Posterior cingulate gyrus (tissue), 11 donors: ENCODE measurements at regions not wholly inside any gene's neighbourhood (a gene's known extent, or its start where the extent isn't known, plus 50 kb on each side); places are given as distances from the start of the nearest gene placed in this dataset.
A peak's percentile ranks its signal among the peaks of the same experiment; 100 is the strongest.
"Not testable (repeated sequence)": the region's sequence is repeated elsewhere in the genome, so short reads cannot be mapped to it uniquely, and the experiment has no call there.

Source experiments
- DNase-seq, 10 donors: peaks; one replicate each; pipeline versions ENCODE4 v3.0.0 to v3.0.0-alpha.2; 2020 to 2021; ENCODE audit warnings: mixed read lengths in 3 of 10
- intact Hi-C: fragments of 100-400 bp; cut with DNase I; formaldehyde crosslinking; loops from one replicate; pipeline ENCODE4 v1.15.1; 2023

DNA sequence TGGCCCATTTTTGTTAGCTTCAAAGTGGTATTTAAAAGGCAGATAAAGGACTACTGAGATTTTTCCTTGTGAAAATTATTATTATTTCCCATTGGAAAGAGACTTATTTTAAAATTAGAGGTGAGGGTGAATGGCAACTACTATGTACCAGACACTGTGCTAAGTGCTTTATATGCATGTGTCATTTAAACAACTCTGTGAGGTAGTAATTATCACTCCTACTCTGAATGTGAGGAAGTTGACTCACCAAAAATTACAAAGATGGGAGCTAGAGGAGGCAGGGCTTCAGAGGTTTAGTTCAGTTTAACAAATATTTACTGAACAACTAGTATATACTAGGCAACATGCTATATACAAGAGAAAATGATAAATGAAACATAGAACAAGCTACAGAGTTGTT is 78.2 kb downstream of the MSL3 start:
- intact Hi-C loops: no loop called here
- DNase-seq: no peak

GRCh38 chrX:11837437-11837836 is 79.4 kb downstream of the MSL3 start:
- DNase-seq: no peak
- intact Hi-C loops: no loop called here

DNA sequence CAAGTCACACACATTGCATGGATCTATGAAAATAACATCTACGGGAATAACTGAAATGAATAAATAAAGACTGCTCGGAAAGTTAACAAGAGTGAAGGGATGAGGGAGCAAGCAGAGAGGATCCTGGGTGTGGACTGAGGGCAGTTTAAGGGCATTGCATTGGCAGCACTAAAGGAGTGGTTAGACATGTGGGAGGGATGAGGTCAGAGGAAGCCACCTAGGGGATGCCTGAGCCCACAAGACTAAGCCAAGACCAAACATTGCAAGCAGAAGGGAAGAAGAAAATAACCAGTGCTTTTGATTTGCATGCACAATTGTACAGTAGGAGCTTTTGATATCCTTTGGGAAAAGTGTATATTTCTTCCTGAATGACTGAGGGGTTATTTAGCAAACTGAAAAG is 106.1 kb downstream of the MSL3 start:
- intact Hi-C loops: no loop called here
- DNase-seq: no peak

DNA sequence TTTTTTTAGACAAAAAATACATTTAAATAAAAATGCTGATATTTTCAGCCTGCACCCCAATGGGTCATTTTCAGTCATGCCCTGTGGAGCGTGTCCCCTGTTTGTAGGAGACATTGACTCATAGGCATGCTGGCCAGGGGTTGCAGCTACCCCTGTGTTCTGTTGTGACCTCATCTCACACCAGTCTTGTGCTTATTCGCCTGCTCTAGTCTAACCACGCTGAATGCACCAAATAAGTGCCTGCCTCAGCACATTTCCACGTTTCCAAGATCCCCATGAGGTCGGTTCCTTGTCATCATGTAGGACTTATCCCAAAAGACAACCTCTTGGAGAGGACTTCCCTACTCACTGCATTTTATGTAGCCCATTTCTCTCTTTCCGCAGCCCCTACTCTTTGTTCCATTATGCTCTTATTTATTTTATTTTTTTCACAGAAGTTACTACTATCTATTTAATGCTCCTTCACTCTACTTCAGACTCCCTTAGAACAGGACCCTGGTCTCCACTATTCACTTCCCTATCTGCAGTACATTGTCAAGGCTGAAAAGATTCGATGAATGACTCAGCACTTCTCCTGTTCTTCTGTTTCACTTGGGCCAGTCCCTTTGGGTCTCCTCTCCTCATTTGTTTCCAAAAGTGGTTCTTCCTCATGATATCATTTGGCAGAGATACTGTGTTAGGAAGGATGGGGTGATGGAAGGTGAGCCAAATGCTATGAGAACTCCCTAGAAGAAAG is 109.7 kb downstream of the MSL3 start:
- intact Hi-C loops: no loop called here
- DNase-seq: no peak

DNA sequence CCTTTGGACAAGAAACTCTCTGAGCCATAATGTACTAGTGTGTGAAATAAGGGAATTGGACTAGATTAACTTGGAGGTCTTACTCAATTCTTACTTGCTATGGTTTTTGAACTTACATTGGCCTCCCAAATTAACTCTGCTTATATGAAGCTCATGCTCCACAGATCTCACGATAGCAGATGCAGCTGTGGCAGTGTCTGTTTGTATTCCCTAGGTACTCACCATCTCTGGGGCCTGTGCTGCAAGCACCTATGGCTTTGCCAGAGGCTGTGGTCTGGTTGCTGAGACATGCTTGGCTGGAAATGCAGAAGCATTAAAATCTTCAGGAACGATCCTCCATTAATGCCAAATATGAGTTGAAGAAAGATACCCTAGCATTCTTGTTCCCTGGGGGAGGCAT is 112.8 kb downstream of the MSL3 start:
- intact Hi-C loops: loop anchor here (1.0 kb wide), 1 partner anchor 12 kb away; no protein-coding TSS in a partner anchor
- peak in 1 of 10 donors; percentile 66 for DNase-seq

DNA sequence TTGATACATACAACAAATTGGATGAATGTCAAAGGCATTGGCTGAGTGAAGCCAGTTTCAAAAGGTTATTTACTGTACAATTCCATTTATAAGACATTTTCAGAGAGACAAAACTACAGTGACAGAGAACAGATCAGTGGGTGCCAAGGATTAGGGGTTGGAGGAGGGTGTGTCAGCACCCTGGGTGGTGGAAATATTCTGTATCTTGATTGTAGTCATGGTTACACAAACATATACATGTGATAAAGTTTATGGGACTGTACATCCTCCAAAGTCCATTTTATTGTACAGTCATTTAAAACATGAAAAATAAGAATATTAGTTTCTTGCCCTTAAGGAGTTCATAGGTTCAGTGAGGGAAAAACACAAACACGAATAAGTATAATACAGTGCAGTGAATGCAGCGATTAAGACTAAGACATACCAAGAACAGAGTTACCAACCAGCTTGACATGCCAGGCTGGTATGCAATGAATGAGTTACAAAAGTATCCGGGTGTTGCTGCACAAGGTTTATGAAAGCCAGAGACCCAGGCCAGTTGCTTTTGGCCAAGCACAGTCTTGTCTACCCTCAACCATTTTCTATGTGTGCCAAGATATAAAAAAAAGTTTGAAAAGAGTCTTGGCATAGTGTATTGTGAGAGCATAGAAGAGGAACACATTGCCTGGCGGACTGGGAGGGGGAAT is 123.6 kb downstream of the MSL3 start:
- intact Hi-C loops: no loop called here
- DNase-seq: no peak

DNA sequence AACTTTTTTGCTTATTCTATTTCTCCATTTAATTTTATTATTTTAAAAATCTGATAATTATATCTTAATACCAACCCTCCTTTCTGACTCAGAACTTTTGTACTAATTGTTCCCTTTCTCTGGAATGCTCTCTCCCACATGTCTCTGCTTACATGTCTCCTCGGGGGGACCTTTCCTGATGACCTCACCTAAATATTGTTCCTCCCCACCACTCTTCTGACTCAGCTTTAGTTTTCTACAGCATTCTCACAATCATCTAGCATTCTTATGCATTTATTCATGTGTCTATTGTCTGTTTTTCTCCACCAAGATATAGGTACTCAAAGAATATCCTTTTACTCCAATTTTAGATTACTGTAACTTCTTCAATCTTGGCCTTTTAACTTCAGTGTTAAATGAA is 128.7 kb downstream of the MSL3 start:
- intact Hi-C loops: no loop called here
- DNase-seq: no peak

DNA sequence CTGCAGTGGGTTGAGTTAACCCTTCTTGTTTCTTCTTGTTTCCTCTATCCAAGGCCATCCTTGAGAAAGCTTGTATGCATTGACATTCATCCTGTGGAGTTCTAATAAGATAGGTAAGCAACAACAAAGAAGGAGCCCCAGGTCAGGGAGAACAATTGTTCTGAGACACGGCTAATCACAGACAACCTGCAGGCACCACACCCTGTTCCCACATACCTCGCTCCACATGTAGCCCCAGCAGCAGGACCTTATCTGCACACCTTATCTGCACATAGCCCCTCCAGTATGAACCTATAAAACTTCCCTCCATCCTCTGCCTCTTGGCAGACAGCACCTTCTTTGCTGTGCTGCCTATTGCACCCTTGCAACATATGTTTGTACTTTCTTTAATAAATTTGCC is 129.1 kb downstream of the MSL3 start:
- intact Hi-C loops: no loop called here
- DNase-seq: no peak

- no peak for DNase-seq
- intact Hi-C loops: no loop called here
Measured at GRCh38 chrX:11888421-11888820, 130.4 kb downstream of the MSL3 start.

DNA sequence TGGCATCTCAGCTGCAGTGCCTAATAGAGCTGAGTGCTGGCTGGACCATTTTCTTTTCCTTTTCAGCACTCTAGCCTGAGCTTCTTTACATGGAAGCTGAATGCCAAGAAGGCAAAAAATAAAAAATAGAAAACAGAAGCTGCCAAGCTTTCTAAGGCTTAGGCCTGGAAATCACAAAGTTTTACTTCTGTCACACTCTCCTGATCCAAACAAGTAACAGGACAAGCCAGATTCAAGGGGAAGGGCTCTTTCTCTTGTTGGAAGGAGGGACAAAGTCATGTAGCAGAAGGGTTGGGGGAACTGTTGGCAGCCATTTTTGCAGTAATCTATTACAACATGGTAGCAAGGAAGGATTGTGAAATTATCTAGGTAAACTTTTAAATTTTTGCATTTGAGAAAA is 131.8 kb downstream of the MSL3 start:
- no peak for DNase-seq
- intact Hi-C loops: no loop called here

GRCh38 chrX:11890836-11891514 is 132.9 kb downstream of the MSL3 start:
- DNase-seq: peak; percentile 16 to 89 (median 46)
- intact Hi-C loops: no loop called here

DNA sequence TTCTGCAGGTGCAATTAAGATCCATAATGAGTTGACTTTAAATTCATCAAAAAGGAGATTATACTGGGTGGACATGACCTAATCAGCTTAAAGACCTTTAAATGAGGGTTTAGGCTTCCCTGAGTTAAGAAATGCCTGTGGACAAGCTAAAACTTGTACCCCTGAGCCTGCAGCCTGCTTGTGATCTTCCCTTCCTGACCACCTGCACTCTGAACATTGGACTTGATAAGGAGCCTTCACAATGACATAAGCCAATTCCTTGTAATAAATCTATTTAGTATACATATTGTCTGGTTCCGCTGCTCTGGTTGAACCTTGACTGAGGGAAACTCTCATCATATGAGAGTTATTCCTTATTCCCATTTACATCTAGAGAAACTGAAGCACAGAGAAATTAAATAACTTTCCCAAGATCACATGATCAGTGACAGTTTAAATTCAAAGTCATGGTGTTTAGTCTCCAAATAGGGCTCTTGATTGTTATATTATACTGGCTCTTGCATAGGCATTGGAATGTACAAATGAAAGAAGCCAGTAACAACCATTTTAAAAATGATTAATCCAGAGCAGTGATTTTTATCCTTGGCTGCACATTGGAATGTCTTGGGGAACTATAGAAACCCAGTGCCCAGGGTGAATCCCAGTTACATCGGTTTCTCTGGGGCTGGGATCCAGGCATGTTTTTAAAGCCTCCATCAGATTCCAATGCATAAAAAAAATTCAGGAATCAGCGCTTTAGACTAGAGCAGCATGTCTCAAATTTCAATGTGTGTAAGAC is 136.1 kb downstream of the MSL3 start:
- no peak for DNase-seq
- intact Hi-C loops: no loop called here

- intact Hi-C loops: no loop called here
- DNase-seq: no peak
Measured at GRCh38 chrX:11899091-11899490, 141.1 kb downstream of the MSL3 start.

DNA sequence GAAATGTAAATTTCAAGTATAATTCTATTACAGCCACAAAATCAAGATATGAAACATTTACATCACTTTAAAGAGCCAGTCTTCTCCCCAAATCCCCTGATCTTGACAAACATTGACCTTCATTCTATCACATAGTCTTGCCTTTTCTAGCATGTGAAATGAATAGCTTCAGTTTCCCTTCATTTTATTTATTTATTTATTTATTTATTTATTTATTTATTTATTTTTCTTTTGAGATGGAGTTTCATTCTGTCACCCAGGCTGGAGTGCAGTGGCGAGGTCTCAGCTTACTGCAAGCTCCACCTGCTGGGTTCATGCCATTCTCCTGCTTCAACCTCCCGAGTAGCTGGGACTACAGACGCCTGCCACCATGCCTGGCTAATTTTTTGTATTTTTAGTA is 147.9 kb downstream of the MSL3 start:
- DNase-seq, intact Hi-C loops: not testable (repeated sequence)

DNA sequence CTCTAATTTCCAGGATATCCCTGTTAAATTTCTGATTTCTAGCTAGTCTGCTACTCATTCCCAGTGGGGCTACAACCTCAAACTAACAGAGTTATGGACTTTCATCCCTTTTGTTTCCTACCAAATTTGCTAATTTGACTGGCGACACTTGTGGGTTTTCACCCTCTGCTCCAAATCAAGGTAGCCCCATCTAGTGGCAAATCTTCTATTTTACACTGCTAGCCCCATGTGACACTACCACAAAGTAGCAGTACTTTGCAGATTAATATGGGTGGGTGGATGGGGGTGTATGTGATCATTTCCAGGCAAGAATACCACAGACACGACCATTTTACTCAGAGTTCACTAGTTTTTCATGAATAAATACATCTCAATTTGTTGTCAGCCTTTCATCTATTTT is 150.3 kb downstream of the MSL3 start:
- intact Hi-C loops: no loop called here
- DNase-seq: no peak

DNA sequence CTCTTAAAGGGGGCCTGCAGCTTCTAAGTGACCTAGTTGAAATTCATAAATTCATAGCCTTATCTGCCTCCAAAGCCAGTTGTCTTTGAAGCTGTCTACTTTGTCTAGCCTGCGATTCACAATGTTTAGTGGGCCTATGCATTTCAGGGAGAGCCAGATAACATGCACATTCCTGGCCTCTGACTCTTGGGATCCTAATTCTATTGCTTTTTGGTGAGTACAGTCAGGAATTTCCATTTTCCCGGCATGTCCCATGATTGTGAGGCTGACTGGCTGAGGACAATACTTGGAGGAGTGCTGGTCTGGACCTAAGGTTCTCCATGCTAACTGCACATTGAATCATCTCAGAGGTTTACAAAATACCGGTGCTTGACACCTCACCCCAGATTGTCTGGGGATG is 155.0 kb downstream of the MSL3 start:
- intact Hi-C loops: no loop called here
- DNase-seq: no peak

- intact Hi-C loops: no loop called here
- no peak for DNase-seq
Measured at GRCh38 chrX:11929476-11929875, 171.4 kb downstream of the MSL3 start.

DNA sequence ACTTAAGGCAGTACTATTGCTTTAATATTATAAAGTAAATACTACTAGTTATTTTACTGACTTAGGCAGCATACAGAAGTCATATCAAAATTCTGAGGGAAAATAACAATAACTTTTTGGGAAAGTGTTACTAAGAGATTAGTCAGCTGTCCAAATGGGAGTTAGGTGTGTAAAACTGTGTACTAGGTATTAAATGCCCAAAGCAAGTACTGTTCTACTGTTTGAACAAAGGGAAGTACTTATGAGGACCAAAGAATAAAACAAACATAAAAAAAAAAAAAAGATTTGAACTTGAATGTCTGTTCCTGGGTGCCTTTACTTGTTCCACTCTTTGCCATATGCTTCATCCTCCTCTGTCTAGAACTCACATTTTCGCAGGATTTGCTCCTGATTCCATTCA is 174.4 kb downstream of the MSL3 start:
- no peak for DNase-seq
- intact Hi-C loops: no loop called here

- intact Hi-C loops: no loop called here
- DNase-seq: no peak
Measured at GRCh38 chrX:11934089-11934488, 176.1 kb downstream of the MSL3 start.

DNA sequence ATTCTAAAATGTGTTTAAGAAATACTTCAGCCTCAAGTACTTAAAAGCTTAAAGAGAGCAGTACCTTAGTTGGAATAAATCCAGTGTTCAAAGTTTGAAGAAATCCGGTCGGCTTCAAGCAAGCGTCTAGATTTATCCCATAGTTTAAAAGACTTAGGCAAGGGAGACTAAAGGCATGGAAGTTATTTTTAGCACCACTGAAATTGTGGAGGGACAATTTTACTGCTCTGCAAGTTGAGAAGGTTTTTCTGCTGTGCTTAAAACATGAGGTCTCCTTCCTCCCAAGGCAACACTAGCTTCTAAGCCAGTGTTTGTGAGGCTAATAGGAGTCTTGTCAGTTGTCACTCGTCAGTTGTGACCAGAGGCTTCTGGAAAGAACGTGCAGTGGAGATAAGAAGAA is 183.5 kb downstream of the MSL3 start:
- DNase-seq: no peak
- intact Hi-C loops: no loop called here

- peak in 5 of 10 donors; percentile 3 to 80 (median 20) for DNase-seq
- intact Hi-C loops: no loop called here
Measured at GRCh38 chrX:11944501-11944900, 186.5 kb downstream of the MSL3 start.
